ENCODE measurements at regions not wholly inside any gene's neighbourhood (a gene's known extent, or its start where the extent isn't known, plus 50 kb on each side); places are given as distances from the start of the nearest gene placed in this dataset.

- no peak for TF ChIP-seq CTCF (IDR thresholded peaks at IDR 0.05; ENCODE audit: low read depth, low read length, missing control alignments)
- no peak overlapping the region for H3K4me3 ChIP-seq (ENCODE audit: low read depth, low read length)
- no peak for DNase-seq (ENCODE audit: low read depth)
These were observed 937.8 kb upstream of the CHORDC1 start for GRCh38 chr11:91160661-91161060.

GRCh38 chr11:91158891-91159537 lies 936.2 kb upstream of the CHORDC1 start:
- no peak for DNase-seq (ENCODE audit: low read depth)
- no peak overlapping the region for H3K4me3 ChIP-seq (ENCODE audit: low read depth, low read length)
- no peak for TF ChIP-seq CTCF (IDR thresholded peaks at IDR 0.05; ENCODE audit: low read depth, low read length, missing control alignments)

GRCh38 chr11:91158297-91158696 lies 935.4 kb upstream of the CHORDC1 start:
- TF ChIP-seq CTCF (IDR thresholded peaks at IDR 0.05; ENCODE audit: low read depth, low read length, missing control alignments) = no peak
- no peak for DNase-seq (ENCODE audit: low read depth)
- no peak overlapping the region for H3K4me3 ChIP-seq (ENCODE audit: low read depth, low read length)

- TF ChIP-seq CTCF (IDR thresholded peaks at IDR 0.05; ENCODE audit: low read depth, low read length, missing control alignments) = no peak
- no peak for DNase-seq (ENCODE audit: low read depth)
- no peak overlapping the region for H3K4me3 ChIP-seq (ENCODE audit: low read depth, low read length)
These were observed 933.2 kb upstream of the CHORDC1 start for GRCh38 chr11:91156041-91156440.

- DNase-seq (ENCODE audit: low read depth) = no peak
- no peak overlapping the region for H3K4me3 ChIP-seq (ENCODE audit: low read depth, low read length)
- TF ChIP-seq CTCF (IDR thresholded peaks at IDR 0.05; ENCODE audit: low read depth, low read length, missing control alignments) = no peak
These were observed 925.0 kb upstream of the CHORDC1 start for GRCh38 chr11:91147885-91148284.

GRCh38 chr11:91141655-91142054 lies 918.8 kb upstream of the CHORDC1 start:
- no peak overlapping the region for H3K4me3 ChIP-seq (ENCODE audit: low read depth, low read length)
- TF ChIP-seq CTCF (IDR thresholded peaks at IDR 0.05; ENCODE audit: low read depth, low read length, missing control alignments) = no peak
- DNase-seq (ENCODE audit: low read depth) = no peak

- no peak for DNase-seq (ENCODE audit: low read depth)
- no peak for TF ChIP-seq CTCF (IDR thresholded peaks at IDR 0.05; ENCODE audit: low read depth, low read length, missing control alignments)
- no peak overlapping the region for H3K4me3 ChIP-seq (ENCODE audit: low read depth, low read length)
These were observed 913.8 kb upstream of the CHORDC1 start for GRCh38 chr11:91136631-91137030.
